ENCODE measurements at regions not wholly inside any gene's neighbourhood (a gene's known extent, or its start where the extent isn't known, plus 50 kb on each side); places are given as distances from the start of the nearest gene placed in this dataset.

GRCh38 chr22:22341736-22342135, 97.2 kb downstream of the VPREB1 start:
- H3K36me3 ChIP-seq: no peaks in the 10 kb centered on the region
- intact Hi-C loops (cut with DNase I): no loop called here
- H3K9me3 ChIP-seq: no peaks in the 10 kb centered on the region
- H3K4me1 ChIP-seq: no peaks in the 10 kb centered on the region
- TF ChIP-seq POLR2AphosphoS5 (IDR thresholded peaks at IDR 0.05; ENCODE audit: insufficient read depth in 1 of 2, low read depth in 1 of 2): no peak
- TF ChIP-seq, protein P1, sequence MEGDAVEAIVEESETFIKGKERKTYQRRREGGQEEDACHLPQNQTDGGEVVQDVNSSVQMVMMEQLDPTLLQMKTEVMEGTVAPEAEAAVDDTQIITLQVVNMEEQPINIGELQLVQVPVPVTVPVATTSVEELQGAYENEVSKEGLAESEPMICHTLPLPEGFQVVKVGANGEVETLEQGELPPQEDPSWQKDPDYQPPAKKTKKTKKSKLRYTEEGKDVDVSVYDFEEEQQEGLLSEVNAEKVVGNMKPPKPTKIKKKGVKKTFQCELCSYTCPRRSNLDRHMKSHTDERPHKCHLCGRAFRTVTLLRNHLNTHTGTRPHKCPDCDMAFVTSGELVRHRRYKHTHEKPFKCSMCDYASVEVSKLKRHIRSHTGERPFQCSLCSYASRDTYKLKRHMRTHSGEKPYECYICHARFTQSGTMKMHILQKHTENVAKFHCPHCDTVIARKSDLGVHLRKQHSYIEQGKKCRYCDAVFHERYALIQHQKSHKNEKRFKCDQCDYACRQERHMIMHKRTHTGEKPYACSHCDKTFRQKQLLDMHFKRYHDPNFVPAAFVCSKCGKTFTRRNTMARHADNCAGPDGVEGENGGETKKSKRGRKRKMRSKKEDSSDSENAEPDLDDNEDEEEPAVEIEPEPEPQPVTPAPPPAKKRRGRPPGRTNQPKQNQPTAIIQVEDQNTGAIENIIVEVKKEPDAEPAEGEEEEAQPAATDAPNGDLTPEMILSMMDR (IDR thresholded peaks at IDR 0.05): no peak
- TF ChIP-seq POLR2A (IDR thresholded peaks at IDR 0.05): no peak
- H3K27me3 ChIP-seq: no peaks in the 10 kb centered on the region
- H3K4me3 ChIP-seq: no peak overlapping the region
- no peak overlapping the region for H3K27ac ChIP-seq
- DNase-seq (ENCODE audit: extremely low spot score in 2 of 2): no peak

GRCh38 chr22:22342697-22343580, 98.4 kb downstream of the VPREB1 start:
- no peaks in the 10 kb centered on the region for H3K4me1 ChIP-seq
- no peaks in the 10 kb centered on the region for H3K27me3 ChIP-seq
- intact Hi-C loops (cut with DNase I): no loop called here
- no peak overlapping the region for H3K4me3 ChIP-seq
- no peaks in the 10 kb centered on the region for H3K9me3 ChIP-seq
- no peak for TF ChIP-seq POLR2A (IDR thresholded peaks at IDR 0.05)
- TF ChIP-seq, protein P1 (IDR thresholded peaks at IDR 0.05): peak in 2 of 3 experiments; percentile 22 to 39
- no peak overlapping the region for H3K27ac ChIP-seq
- no peaks in the 10 kb centered on the region for H3K36me3 ChIP-seq
- no peak for DNase-seq (ENCODE audit: extremely low spot score in 2 of 2)

DNA sequence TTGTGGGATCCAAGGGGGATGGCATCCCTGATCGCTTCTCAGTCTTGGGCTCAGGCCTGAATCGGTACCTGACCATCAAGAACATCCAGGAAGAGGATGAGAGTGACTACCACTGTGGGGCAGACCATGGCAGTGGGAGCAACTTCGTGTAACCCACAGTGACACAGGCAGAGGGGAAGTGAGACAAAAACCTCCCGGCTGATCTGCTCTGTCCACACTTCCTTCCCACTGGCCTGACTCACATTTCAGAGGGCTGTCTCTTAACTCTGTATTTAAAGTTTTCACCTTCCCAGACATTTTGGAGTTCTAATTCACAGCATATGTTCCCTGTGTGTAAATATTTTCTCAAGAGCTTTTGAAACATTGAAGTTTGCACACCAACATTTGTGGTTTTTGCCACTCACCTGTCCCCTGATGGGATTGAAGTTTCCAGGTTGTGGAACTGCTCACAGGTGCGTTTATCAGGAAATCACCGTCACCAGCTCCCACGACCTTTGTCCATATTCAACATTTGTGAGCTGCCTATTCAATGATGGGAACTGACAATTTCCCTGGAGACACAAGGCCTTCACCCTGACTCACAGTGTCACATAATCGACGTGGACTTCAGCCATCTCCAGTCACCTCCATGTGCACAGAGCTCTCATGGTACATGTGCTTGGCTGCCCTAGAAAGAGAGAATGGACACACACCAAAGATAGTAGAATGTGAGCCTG, 99.2 kb downstream of the VPREB1 start:
- H3K36me3 ChIP-seq: no peaks in the 10 kb centered on the region
- no peaks in the 10 kb centered on the region for H3K4me1 ChIP-seq
- H3K27me3 ChIP-seq: no peaks in the 10 kb centered on the region
- TF ChIP-seq, protein P1 (IDR thresholded peaks at IDR 0.05): no peak
- TF ChIP-seq POLR2A (IDR thresholded peaks at IDR 0.05) (no peak), POLR2AphosphoS5 (IDR thresholded peaks at IDR 0.05; ENCODE audit: insufficient read depth in 1 of 2, low read depth in 1 of 2) (no peak)
- intact Hi-C loops (cut with DNase I): no loop called here
- DNase-seq (ENCODE audit: extremely low spot score in 2 of 2): no peak
- H3K4me3 ChIP-seq: no peak overlapping the region
- no peaks in the 10 kb centered on the region for H3K9me3 ChIP-seq
- no peak overlapping the region for H3K27ac ChIP-seq

DNA sequence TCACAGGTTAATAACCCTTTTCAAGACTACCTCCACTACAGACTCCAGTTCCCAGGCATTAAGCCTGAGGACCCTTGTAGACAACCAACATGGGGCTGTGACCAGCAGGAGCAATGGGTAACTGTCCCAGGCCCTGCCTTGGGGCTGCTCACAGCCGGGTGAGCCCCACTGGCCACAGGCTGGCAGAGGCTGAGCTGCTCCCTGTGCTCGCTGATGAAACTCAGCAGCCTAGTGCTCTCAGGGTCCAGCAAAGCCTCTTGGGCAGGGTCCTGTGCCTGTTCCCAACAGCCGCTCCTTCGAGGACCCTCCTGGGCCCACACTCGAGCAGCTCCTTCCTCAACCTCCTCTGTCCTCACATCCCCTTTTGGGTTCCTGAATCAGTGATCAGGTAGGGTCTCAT, 99.8 kb downstream of the VPREB1 start:
- Histone ChIP-seq H3K36me3 (no peaks in the 10 kb centered on the region), H3K27ac (no peak overlapping the region), H3K27me3 (no peaks in the 10 kb centered on the region), H3K4me1 (no peaks in the 10 kb centered on the region), H3K9me3 (no peaks in the 10 kb centered on the region), H3K4me3 (no peak overlapping the region)
- DNase-seq (ENCODE audit: extremely low spot score in 2 of 2): no peak
- no peak for TF ChIP-seq POLR2A (IDR thresholded peaks at IDR 0.05)
- TF ChIP-seq POLR2AphosphoS5 (IDR thresholded peaks at IDR 0.05; ENCODE audit: insufficient read depth in 1 of 2, low read depth in 1 of 2): no peak
- TF ChIP-seq, protein P1 (IDR thresholded peaks at IDR 0.05): no peak
- intact Hi-C loops (cut with DNase I): no loop called here

DNA sequence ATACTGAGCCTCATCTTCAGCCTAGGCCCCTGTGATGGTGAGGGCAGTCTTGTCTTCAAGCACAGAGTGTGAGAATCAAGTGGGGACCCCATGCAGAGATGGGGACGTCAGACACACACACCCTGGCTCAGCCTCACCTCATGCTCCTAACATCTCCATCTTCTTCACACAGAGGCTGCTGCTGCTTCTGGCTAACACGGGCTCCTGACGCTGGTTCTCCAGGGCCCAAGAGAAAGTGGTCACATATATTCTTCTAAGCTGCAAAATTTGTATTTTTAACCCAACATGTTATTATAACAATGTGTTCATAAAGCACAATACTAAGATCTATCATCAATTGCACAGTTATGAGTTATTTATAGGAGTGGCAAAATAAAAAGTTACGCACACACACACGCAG, 101.2 kb downstream of the VPREB1 start:
- H3K36me3 ChIP-seq: no peaks in the 10 kb centered on the region
- TF ChIP-seq, protein P1 (IDR thresholded peaks at IDR 0.05): no peak
- TF ChIP-seq POLR2AphosphoS5 (IDR thresholded peaks at IDR 0.05; ENCODE audit: insufficient read depth in 1 of 2, low read depth in 1 of 2): no peak
- TF ChIP-seq POLR2A (IDR thresholded peaks at IDR 0.05): no peak
- H3K27me3 ChIP-seq: no peaks in the 10 kb centered on the region
- intact Hi-C loops (cut with DNase I): no loop called here
- DNase-seq (ENCODE audit: extremely low spot score in 2 of 2): no peak
- no peak overlapping the region for H3K27ac ChIP-seq
- H3K9me3 ChIP-seq: no peaks in the 10 kb centered on the region
- H3K4me1 ChIP-seq: no peaks in the 10 kb centered on the region
- H3K4me3 ChIP-seq: no peak overlapping the region

All from vagina (tissue), 2 donors.